Gastroesophageal sphincter (tissue), 4 donors: ENCODE measurements at regions not wholly inside any gene's neighbourhood (a gene's known extent, or its start where the extent isn't known, plus 50 kb on each side); places are given as distances from the start of the nearest gene placed in this dataset.

Source experiments
- ATAC-seq: fragments of 150-250 bp; one replicate; pipeline ENCODE4 v1.9.1; 2016; ENCODE audit warnings: mild to moderate bottlenecking, moderate library complexity
- H3K27ac ChIP-seq, 4 donors: fragments of 200-600 bp; sonication (generic) in 3 of 4; 1 replicate in 3 of 4; 2 replicates in 1 of 4; pipeline ENCODE4 v1.5.1; 2016 to 2019
- H3K27me3 ChIP-seq: fragments of 200-600 bp; sonication (generic); one replicate; pipeline ENCODE4 v1.5.1; 2019
- H3K36me3 ChIP-seq, 2 donors: fragments of 200-600 bp; sonication (generic); one replicate each; pipeline ENCODE4 v1.5.1; 2019; ENCODE audit warnings: control low read depth in 1 of 2
- H3K4me1 ChIP-seq, 3 donors: fragments of 200-600 bp; sonication (generic); 1 replicate in 2 of 3; 2 replicates in 1 of 3; pipeline ENCODE4 v1.5.1; 2016 to 2019; ENCODE audit warnings: control low read depth in 2 of 3
- H3K4me3 ChIP-seq, 2 donors: fragments of 200-600 bp; sonication (generic); one replicate each; pipeline ENCODE4 v1.5.1; 2019; ENCODE audit warnings: mild to moderate bottlenecking in 1 of 2, moderate library complexity in 1 of 2
- H3K9me3 ChIP-seq, 3 donors: fragments of 200-600 bp; sonication (generic); one replicate each; pipeline ENCODE4 v1.5.1; 2017 to 2019; ENCODE audit warnings: control low read depth in 2 of 3
- EP300 ChIP-seq: sonication (generic); formaldehyde crosslinking; IDR thresholded peaks from one replicate; pipeline ENCODE4 v1.6.1; 2017; ENCODE audit warnings: antibody characterized with exemption, mild to moderate bottlenecking
- POLR2A ChIP-seq, 2 donors: fragments of 450-650 bp; IDR thresholded peaks; one replicate each; pipeline ENCODE4 v1.6.1; 2017; ENCODE audit warnings: antibody characterized with exemption in 2 of 2, mild to moderate bottlenecking in 2 of 2, moderate library complexity in 1 of 2
- POLR2AphosphoS5 ChIP-seq: sonication (generic); formaldehyde crosslinking; IDR thresholded peaks from one replicate; pipeline ENCODE4 v1.6.1; 2017; ENCODE audit warnings: antibody characterized with exemption
- WGBS, 2 donors: methylation state at CpG; one replicate each; pipeline ENCODE4 v1.1.5; 2018; ENCODE audit warnings: low coverage in 1 of 2; 5-methylcytosine and 5-hydroxymethylcytosine counted together
- TF ChIP-seq, protein P1 (sequence below), 4 experiments: fragments of 200-600 bp in 2 of 4; fragments of 450-650 bp in 2 of 4; sonication (generic) in 1 of 4; IDR thresholded peaks; one replicate each; pipeline ENCODE4 v1.5.1; 2017 to 2019; ENCODE audit warnings: antibody characterized with exemption in 4 of 4, mild to moderate bottlenecking in 2 of 4, moderate library complexity in 2 of 4

- Histone ChIP-seq H3K9me3 (no peaks in the 10 kb centered on the region), H3K27ac (no peak overlapping the region), H3K4me3 (no peak overlapping the region), H3K4me1 (no peaks in the 10 kb centered on the region), H3K27me3 (no peaks in the 10 kb centered on the region), H3K36me3 (no peaks in the 10 kb centered on the region)
- 50 to 52% methylated on average over 1 of the region's 1 CpG for WGBS, 2 donors
- no peak for ATAC-seq
- TF ChIP-seq POLR2AphosphoS5 (no peak), POLR2A (IDR thresholded peaks at IDR 0.05) (no peak), EP300 (no peak)
- TF ChIP-seq, protein P1, sequence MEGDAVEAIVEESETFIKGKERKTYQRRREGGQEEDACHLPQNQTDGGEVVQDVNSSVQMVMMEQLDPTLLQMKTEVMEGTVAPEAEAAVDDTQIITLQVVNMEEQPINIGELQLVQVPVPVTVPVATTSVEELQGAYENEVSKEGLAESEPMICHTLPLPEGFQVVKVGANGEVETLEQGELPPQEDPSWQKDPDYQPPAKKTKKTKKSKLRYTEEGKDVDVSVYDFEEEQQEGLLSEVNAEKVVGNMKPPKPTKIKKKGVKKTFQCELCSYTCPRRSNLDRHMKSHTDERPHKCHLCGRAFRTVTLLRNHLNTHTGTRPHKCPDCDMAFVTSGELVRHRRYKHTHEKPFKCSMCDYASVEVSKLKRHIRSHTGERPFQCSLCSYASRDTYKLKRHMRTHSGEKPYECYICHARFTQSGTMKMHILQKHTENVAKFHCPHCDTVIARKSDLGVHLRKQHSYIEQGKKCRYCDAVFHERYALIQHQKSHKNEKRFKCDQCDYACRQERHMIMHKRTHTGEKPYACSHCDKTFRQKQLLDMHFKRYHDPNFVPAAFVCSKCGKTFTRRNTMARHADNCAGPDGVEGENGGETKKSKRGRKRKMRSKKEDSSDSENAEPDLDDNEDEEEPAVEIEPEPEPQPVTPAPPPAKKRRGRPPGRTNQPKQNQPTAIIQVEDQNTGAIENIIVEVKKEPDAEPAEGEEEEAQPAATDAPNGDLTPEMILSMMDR (IDR thresholded peaks at IDR 0.05) = no peak
These were observed 156.0 kb upstream of the ABI3BP start for GRCh38 chr3:101149251-101149650.

GRCh38 chr3:101148001-101148400, 154.8 kb upstream of the ABI3BP start:
- H3K9me3 ChIP-seq = no peaks in the 10 kb centered on the region
- H3K4me1 ChIP-seq = peaks cover 0 to 8% (median 3%) of the 10 kb centered on the region in 3 donors
- no peaks in the 10 kb centered on the region for H3K27me3 ChIP-seq
- H3K4me3 ChIP-seq = no peak overlapping the region
- no peak overlapping the region for H3K27ac ChIP-seq
- 62 to 84% methylated on average over 3 of the region's 3 CpGs for WGBS, 2 donors
- no peak for TF ChIP-seq POLR2AphosphoS5
- TF ChIP-seq, protein P1 (IDR thresholded peaks at IDR 0.05) = no peak
- TF ChIP-seq POLR2A (IDR thresholded peaks at IDR 0.05) = no peak
- TF ChIP-seq EP300 = no peak
- ATAC-seq = no peak
- H3K36me3 ChIP-seq = no peaks in the 10 kb centered on the region

DNA sequence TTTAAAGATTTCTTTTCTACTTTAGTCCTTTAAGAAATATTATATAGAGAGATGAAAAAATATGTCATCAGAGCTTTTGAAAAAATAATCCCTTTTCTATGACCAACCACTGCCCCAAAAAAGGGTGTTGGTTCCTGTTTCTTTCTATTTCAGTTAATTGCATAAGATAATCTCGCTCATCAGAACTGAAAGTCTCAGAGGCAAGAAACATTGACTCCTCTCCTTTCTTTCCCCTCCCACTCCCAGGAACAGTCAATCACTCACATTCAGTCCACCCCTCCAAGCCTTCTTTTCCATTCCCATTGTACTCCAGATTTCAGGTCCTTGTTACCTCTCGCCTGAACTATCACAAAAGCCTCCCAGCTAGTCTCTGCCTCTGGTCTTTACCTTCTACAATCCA, 153.7 kb upstream of the ABI3BP start:
- no peak for TF ChIP-seq POLR2A (IDR thresholded peaks at IDR 0.05)
- TF ChIP-seq, protein P1 (IDR thresholded peaks at IDR 0.05) = no peak
- TF ChIP-seq POLR2AphosphoS5 = no peak
- no peak for TF ChIP-seq EP300
- WGBS, 2 donors = 83 to 100% methylated on average over 2 of the region's 2 CpGs
- Histone ChIP-seq H3K4me3 (no peak overlapping the region), H3K36me3 (no peaks in the 10 kb centered on the region), H3K27ac (no peak overlapping the region), H3K9me3 (no peaks in the 10 kb centered on the region), H3K4me1 (peaks cover 0 to 15% (median 3%) of the 10 kb centered on the region in 3 donors), H3K27me3 (no peaks in the 10 kb centered on the region)
- ATAC-seq = no peak

DNA sequence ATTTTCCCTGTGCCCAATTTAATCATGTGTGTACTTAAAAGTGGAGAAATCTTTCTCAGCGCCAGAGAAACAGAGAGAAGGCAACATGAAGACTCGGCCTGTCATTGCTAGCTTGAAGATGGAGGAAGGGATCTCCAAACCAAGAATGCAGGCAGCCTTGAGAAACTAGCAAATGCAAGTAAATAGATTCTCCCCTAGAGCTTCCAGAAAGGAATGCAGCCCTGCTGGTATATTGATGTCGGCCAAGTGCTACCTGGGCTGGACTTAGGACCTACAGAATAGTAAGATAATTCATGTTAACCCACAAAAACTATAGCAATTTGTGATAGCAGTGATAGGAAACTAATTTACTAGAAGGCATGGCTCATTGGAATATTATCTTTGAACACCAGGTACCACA, 150.9 kb upstream of the ABI3BP start:
- TF ChIP-seq POLR2A (IDR thresholded peaks at IDR 0.05) = no peak
- H3K27me3 ChIP-seq = no peaks in the 10 kb centered on the region
- H3K27ac ChIP-seq = no peak overlapping the region
- WGBS, 2 donors = 94 to 100% methylated on average over 3 of the region's 3 CpGs
- H3K4me3 ChIP-seq = no peak overlapping the region
- ATAC-seq = no peak
- H3K9me3 ChIP-seq = no peaks in the 10 kb centered on the region
- peaks cover 0 to 15% (median 3%) of the 10 kb centered on the region in 3 donors for H3K4me1 ChIP-seq
- no peaks in the 10 kb centered on the region for H3K36me3 ChIP-seq

- Histone ChIP-seq H3K4me3 (no peak overlapping the region), H3K9me3 (no peaks in the 10 kb centered on the region), H3K27ac (no peak overlapping the region), H3K27me3 (no peaks in the 10 kb centered on the region), H3K4me1 (peaks cover 0 to 15% (median 3%) of the 10 kb centered on the region in 3 donors), H3K36me3 (no peaks in the 10 kb centered on the region)
- 46 to 67% methylated on average over 2 to 3 of the region's 3 CpGs for WGBS, 2 donors
- ATAC-seq = peak; percentile 28
- TF ChIP-seq POLR2AphosphoS5 (no peak), EP300 (no peak), POLR2A (IDR thresholded peaks at IDR 0.05) (no peak)
- TF ChIP-seq, protein P1 (IDR thresholded peaks at IDR 0.05) = no peak
These were observed 149.8 kb upstream of the ABI3BP start for GRCh38 chr3:101143012-101143411.
